Caki2 (cell line): ENCODE measurements at regions not wholly inside any gene's neighbourhood (a gene's known extent, or its start where the extent isn't known, plus 50 kb on each side); places are given as distances from the start of the nearest gene placed in this dataset.

Experiments used
- DNase-seq: peaks from one replicate; pipeline ENCODE4 v3.0.0-alpha.2; 2015; ENCODE audit warnings: low read depth
- in situ Hi-C: cut with HindIII; loops from 2 replicates; pipeline ENCODE4 v1.10.0; 2016; ENCODE audit warnings: low sequenced_read_pairs, low pct_unique_long_range_greater_than_20kb, mixed read lengths

DNA sequence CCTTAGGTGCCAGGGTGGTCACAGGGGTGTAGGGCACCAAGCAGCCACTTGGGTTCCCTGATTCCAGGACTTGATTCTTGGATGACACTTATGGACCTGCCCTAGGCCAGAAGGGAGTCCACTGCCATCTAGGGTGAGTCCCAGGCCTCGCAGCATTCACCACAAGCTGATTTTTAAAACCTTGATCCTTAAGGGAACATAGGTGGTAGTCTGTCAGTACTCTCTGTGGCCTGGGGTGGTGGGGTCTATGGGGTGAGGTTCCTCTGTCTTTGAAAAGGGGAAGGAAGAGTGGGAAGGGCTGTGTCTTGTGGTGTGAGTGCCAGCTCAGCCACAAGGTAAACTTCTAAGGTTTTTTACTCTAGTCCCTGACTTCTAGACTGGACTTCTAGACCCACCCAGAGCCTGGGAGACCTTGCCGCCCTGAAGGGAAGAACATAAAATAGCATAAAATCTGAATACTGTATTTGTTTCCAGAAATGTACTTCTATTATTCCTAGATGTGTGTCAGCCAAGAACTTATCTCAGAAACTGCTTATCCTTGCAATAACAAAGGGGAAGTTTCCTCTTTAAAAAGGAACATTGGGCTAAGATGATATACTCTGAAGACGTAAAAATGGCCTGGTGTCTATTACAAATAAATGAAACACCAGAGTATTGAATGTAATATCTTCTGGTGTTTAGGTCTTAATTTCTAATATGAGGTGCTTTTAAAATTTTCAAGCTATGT, 757.3 kb downstream of the LTN1 start:
- in situ Hi-C loops, result no loop called here
- DNase-seq, result no peak

DNA sequence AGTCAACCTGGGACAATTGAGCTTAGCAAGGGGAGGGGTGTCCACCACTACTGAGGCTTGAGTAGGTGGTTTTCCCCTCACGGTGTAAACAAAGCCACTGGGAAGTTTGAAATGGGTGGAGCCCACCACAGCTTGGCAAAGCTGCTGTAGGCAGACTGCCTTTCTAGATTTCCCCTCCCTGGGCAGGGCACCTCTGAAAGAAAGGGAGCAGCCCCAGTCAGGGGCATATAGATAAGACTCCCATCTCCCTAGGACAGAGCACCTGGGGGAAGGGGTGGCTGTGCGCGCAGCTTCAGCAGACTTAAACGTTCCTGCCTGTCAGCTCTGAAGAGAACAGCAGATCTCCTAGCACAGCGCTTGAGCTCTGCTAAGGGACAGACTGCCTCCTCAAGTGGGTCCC, 758.4 kb downstream of the LTN1 start:
- no peak for DNase-seq

DNA sequence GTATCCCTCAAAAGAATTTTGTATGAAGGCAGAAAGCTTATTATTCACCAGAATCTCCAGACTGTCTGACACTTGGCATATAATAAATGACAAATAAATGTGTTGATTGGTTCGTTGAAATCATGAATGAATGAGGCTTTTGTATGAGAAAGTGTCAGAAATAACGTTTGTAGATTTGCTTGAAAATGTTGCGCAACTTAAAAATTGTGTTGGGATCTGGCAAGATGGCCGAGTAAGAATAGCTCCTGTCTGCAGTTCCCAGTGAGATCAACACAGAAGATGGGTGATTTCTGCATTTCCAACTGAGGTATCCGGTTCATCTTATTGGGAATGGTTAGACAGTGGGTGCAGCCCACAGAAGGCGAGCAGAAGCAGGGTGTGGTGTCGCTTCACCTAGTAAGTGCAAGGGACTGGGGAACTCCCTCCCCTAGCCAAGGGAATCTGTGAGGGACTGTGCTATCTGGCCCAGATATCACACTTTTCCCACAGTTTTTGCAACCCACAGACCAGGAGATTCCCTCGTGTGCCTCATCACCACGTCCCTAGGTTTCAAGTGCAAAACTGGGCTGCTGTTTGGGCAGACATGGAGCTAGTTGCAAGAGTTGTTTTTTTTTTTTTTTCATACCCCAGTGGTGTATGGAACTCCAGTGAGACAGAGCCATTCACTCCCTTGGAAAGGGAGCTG, 759.0 kb downstream of the LTN1 start:
- in situ Hi-C loops, result no loop called here
- DNase-seq, result no peak

More for the DNA sequence above, 758.4 kb downstream of the LTN1 start:
- in situ Hi-C loops, result no loop called here

DNA sequence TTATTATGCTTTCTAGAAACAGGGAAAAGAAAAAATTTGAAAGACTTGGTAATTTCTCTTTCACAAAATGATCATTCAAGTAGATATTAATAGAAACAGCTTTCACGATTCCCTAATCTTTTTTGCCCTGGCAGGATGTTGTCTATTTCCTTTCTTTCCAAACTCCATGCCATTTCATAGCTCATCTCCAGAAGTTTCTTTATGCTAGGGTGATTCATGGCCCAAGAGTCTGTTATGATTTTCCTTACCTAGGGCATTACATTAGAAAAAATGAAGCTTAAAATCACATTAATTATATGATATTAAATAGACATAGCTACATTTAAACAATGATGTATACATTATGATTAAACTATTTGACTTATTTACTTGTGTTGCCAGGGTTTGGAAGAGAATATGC, 762.1 kb downstream of the LTN1 start:
- no peak for DNase-seq
- in situ Hi-C loops, result no loop called here

DNA sequence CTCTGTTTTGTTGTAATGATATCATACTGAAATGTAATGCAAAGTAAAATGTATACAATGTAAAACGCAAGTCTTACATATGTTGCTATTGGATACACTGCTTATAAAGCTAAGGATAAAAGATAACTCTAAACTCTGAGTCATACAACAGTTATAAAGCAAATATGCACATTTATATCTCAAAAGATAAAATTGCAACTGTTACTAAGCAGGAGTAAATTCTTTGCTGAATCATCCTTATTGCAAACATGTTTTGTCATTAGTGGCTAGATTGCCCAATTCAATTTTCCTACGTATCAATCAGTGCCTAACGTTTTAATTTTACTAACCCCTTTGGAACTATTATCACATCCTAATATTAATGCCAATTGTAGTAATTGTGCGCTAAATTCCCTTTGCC, 762.9 kb downstream of the LTN1 start:
- no peak for DNase-seq
- in situ Hi-C loops, result no loop called here

DNA sequence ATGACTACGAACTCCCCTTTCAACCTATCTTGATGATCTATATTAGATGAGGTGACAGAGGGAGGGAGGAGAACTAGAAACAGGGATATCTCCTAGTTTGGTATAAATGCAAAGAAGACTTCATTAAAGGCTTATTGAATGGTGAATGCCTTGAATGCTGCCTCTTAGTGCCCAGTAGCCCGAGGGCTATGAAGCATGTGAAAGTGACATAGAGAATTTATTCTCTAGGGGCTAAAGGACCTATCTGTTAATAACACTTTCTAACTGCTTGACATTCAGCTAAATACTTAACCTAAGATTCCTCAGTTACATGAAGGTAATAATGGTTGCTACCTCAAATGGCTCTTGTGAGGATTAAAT, 764.1 kb downstream of the LTN1 start:
- no peak for DNase-seq
- in situ Hi-C loops, result no loop called here

DNA sequence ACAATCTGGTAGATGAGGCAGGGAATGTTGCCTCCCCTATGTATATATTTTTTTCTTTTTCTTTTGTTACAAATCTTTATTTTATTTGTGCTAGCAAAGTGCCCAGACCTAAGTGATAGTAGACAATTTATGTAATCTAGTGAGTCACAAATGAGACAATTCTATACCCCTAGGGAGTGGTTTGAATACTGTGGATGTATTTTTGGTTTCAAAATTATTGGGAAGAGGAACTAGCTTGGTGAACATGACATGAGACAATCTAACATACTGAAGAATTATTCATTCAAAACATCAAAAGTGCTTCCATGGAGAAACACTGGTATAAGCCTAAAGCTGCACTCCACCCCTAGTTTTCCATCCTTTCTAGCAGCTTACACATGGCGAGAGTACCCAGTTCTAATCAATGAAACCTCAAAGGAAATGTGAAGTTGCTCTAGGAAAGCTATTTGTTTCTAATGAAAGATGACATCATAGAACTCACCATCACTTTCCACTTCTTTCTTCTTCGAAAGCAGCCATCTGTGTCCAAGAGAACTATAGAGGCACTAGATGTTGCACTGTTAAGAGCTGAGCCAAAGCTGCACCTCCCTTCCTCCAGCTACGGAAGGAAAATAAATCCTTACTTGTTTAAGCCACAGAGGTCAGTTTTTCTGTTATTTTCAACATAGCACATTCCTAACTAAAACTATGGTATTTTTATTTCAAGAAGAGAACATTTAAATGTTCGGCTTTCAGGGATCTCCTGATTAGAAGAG, 764.6 kb downstream of the LTN1 start:
- in situ Hi-C loops, result no loop called here
- DNase-seq, result no peak

DNA sequence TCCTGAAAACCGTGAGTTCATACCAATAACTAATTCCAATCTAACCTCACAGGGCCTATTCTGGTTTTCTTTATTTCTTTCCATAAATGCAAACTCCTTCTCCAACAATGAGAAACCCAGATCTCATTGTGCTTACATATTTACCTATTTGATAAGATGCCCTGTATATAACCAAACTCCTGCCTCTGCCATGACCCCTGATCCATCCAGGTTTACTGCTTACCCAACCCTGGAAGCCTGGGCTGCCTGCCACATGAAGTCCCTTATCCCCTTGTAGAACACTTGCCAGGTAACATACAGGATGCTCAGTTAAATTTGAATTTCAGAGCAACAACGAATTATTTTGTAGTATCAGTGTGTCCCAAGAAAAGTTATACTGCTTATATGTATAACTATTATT, 766.1 kb downstream of the LTN1 start:
- DNase-seq, result no peak
- in situ Hi-C loops, result no loop called here

DNA sequence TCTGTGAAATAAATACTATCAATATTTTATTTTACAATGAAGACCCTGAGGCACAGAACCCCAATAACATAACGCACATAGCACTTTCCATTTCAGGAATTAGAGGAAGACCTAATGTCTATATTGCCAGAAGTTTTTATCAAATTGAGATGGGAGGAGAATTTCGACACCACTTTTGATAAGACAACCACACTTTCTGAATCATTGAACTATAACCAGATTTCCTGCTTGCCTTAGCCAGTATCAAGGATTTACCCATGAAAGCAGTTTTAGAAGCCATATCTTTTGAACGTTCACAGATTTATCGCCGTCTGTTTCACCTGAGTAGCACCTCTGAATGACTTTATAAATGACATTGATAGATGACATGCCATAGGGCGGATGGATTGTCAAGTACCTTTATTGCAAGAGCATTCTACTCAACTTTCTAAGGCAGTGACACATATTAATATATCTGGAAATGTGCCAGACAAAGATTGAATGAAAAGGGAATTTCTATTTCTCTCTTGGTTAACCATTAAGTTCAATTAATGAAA, 768.4 kb downstream of the LTN1 start:
- in situ Hi-C loops, result no loop called here
- no peak for DNase-seq

DNA sequence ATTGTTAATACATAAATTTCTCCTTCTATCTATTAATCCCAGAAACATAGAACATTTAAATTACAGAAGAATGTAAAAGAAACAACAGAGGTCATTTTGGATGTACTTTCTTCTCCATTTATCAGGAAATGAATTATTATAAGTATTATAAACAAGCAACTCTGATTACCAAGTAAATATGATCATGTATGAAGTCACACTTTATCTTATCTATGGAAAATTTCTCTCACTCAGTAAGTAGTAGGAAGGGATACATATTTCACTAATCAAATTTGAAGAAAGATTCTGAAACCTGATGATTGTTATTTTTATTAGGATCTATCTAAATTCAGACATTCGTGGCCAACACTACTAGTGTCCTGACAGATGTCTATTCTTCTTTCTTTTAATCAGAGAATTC, 770.7 kb downstream of the LTN1 start:
- no peak for DNase-seq
- in situ Hi-C loops, result no loop called here

DNA sequence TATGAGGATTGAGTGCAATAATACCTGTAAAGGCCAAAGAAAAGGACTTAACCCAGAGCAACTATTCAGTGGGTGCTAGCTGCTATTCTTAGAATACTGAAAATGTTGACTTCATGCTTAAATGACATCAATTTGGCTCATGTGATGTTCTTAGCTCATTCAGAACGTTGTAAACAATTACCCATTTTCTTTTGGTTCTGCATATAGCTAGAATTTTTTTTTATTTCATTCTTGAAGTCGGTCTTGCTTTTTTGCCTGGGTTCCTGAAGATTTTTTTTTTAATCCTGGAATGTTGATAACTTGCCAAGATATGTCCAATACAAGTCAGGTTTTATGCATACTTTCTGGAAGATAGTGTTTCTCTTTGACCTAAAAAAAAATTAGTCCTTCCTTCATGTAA, 772.0 kb downstream of the LTN1 start:
- DNase-seq, result no peak
- in situ Hi-C loops, result no loop called here

DNA sequence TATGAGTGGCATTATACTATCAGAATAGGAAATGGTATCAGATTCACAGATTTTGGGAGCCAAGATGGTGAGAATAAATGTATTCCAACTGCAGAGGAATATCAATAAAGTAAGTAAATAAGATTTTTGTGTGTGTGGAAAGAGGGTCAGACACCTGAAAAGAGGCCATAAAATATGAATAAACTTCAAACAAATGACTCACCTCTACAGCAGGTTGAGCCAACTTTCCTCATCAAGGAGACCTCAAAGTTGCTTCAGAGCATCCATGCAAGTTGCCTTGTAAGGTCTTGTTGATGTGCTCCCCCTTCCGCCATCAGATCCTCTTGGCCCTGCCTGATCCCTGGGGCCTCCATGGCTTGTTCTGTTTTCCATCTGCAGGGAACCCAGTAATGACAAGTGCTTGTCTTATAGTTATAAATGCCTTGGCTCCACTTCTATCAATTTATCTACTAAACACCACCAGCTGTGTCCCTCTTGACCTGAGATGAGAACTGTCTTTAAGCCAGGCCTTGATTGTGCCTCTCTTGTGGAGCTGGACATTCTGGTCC, 775.6 kb downstream of the LTN1 start:
- in situ Hi-C loops, result no loop called here
- no peak for DNase-seq

DNA sequence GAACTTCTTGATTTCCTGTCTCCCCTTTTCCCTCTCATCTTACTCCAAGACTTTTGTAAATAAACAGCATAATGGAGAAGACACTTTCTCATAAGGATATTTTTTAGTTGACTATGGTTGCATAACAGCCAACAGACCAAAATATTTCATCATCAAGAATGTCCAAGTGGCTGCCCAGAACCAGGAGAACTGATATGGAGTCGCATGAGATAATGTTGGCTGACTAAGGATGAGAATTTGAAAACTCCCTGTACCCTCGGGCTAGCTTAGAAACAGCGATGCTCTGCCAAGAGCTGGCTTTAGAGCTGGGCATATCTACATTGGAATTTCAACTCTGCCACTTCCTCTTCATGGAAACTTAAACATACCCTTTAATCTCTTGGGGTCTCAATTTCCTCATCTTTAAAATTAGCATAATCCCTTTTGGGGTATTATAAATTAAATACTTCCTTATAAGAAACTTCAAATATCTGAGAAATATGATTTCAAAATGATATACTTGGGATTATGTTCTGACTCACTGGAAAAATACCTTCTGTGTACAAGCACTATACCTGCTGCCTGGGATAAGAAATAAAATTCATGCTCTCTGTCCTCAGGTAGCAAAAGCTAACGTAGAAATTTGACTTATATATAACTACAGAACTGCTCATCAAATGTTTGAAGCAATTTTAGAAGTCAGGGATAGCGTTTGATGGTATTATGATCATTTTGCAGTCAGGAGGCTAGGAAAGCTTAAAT, 777.3 kb downstream of the LTN1 start:
- in situ Hi-C loops, result no loop called here
- no peak for DNase-seq

DNA sequence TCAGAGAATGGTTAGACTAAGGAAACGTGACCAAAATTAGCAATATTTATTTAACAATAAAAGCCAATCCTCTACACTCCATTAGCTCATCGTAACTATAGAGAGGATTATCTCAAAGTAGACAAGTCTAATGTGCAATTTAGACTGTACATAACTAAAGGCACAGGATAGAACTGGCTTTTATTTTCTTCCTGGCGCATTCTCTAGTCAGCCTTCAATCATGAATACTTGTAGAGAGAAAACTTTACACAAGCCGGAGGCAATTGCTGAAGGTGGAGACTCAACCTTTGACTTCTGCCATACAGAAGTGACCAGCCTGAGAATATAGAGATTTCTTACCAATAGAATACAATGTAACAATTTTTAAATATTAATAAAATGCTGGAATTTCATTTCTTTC, 777.9 kb downstream of the LTN1 start:
- no peak for DNase-seq
- in situ Hi-C loops, result no loop called here

DNA sequence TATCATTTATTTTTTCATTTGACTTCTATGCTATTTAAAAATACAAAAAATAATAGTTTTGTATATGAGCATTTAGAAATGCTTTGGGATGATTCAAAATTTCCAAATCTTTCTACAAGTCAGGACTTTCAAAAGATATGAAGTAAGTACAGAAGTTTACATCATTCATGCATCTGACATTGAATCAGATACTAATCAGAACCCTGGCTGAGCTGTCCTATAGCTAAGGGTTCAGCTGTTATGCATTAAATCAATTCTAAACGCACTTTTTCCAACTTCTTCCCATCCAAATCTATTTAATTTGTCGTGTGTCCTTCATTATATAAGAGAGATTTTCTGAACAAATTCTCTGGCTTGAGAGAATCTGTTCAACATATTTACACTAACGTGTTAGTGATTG, 779.4 kb downstream of the LTN1 start:
- in situ Hi-C loops, result no loop called here
- no peak for DNase-seq

DNA sequence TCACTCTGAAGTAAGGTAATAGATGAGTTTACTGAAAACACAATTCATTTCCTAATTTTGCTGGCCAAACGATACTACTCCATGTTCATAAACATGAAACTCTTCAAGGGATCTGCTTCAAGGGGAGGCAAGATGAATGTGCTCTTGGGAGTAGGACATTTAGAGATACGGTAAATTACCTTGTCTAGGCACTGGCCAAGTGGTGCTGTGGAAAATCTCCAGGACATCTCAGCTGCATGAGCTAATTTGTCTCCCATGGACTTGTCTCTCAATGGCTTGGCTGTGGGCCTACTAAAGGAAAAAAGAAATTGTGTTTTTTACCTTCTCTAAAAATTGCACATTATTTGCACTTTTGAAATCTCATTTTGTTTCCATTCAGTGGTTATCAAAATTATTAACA, 780.6 kb downstream of the LTN1 start:
- in situ Hi-C loops, result no loop called here
- DNase-seq, result no peak

DNA sequence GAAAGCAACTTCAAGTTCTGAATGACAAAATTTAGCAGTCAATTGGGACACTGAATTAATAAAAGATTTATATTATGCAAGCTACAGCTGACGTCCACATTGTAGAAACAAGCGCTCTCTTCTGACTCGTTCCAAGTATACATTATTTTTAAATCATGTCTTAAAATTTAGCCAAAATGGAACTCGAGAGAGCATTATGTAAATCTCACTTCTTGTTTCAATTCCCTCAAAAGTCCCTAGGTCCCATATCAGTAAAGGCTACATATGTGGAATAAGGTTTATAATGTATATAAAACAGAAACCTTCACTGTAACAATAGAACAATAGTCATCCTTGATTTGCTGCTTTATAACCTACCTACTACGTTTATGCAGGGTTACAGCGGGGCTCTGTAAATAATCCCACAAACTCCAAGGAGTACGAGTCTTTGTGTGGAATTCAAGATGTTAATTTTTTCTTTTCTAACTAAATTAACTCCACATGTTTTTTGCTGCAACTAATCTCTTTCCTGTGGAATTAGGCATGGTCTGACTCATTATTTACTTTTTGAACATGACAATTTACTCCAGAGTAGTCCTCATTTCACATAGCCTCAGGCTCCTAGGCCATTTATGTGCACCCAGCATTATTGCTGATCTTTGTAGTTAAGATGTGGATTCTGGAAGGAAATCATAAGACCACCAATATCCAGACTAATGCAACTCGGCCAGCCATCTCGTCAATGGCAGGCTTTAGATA, 785.1 kb downstream of the LTN1 start:
- no peak for DNase-seq
- in situ Hi-C loops, result no loop called here

DNA sequence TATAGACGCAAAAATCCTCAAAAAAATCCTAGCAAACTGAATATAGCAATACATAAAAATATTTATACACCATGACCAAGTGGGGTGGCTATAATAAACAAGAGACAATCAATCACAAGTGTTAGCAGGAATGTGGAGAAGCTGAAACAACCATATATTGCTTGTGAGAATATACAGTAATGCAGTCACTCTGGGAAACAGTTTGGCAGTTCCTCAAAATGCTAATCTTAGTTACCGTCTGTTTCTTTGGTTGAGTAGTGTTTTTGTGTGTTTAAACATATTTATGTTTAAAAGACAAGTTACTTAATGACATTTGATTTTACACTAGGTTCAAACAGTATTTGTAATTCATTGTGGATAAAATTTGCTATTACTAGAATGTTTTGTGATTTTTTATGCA, 792.0 kb downstream of the LTN1 start:
- no peak for DNase-seq
- in situ Hi-C loops, result no loop called here
